Neural cell (in vitro differentiated cells): ENCODE measurements at regions not wholly inside any gene's neighbourhood (a gene's known extent, or its start where the extent isn't known, plus 50 kb on each side); places are given as distances from the start of the nearest gene placed in this dataset.

Experiments used
- H2AFZ ChIP-seq: fragments of 200-600, 300-800 bp; sonication (generic), shearing (Covaris generic); 2 replicates; pipeline ENCODE4 v1.6.0; 2014; ENCODE audit warnings: low read depth, mild to moderate bottlenecking, antibody characterized with exemption, low read length, moderate library complexity
- H3F3A ChIP-seq: fragments of 200-600 bp; shearing (Covaris generic); 2 replicates; pipeline ENCODE4 v1.6.1; 2016; ENCODE audit warnings: mild to moderate bottlenecking, moderate library complexity, mixed read lengths, antibody characterized with exemption, low read length; ENCODE audit not compliant: insufficient read depth, poor library complexity, severe bottlenecking
- H3K27ac ChIP-seq: fragments of 200-600, 300-800 bp; sonication (generic), shearing (Covaris generic); 2 replicates; pipeline ENCODE4 v1.5.1; 2014; ENCODE audit warnings: mild to moderate bottlenecking, low read length, moderate library complexity
- H3K27me3 ChIP-seq: fragments of 300-800, 200-600 bp; sonication (generic), shearing (Covaris generic); 2 replicates; pipeline ENCODE4 v1.6.0; 2014; ENCODE audit warnings: mild to moderate bottlenecking, low read depth, low read length, moderate library complexity; ENCODE audit not compliant: insufficient read depth
- H3K36me3 ChIP-seq: fragments of 300-800, 200-600 bp; sonication (generic), shearing (Covaris generic); 2 replicates; pipeline ENCODE4 v1.5.1; 2014; ENCODE audit warnings: mild to moderate bottlenecking, antibody characterized with exemption, low read length, moderate library complexity; ENCODE audit not compliant: insufficient read depth
- H3K4me2 ChIP-seq: fragments of 300-800, 200-600 bp; sonication (generic), shearing (Covaris generic); 2 replicates; pipeline ENCODE4 v1.6.0; 2014; ENCODE audit warnings: mild to moderate bottlenecking, low read length
- H3K4me3 ChIP-seq: fragments of 300-800, 200-600 bp; sonication (generic), shearing (Covaris generic); 2 replicates; pipeline ENCODE4 v1.5.1; 2014; ENCODE audit warnings: mild to moderate bottlenecking, low read length, moderate library complexity
- H3K79me2 ChIP-seq: fragments of 200-600 bp; shearing (Covaris generic); replicated peaks from 2 replicates; pipeline ENCODE4 v1.6.0; 2014; ENCODE audit warnings: mild to moderate bottlenecking, low read length, moderate library complexity; ENCODE audit not compliant: insufficient read depth
- H3K9ac ChIP-seq: fragments of 300-800, 200-600 bp; sonication (generic), shearing (Covaris generic); 2 replicates; pipeline ENCODE4 v1.6.1; 2016; ENCODE audit warnings: mild to moderate bottlenecking, low read length, mixed read lengths
- H3K9me2 ChIP-seq: fragments of 200-600 bp; shearing (Covaris generic); 2 replicates; pipeline ENCODE4 v1.6.1; 2016; ENCODE audit warnings: mild to moderate bottlenecking, low read length, mixed read lengths; ENCODE audit not compliant: insufficient read depth
- H3K9me3 ChIP-seq: fragments of 200-600, 300-800 bp; sonication (generic), shearing (Covaris generic); 2 replicates; pipeline ENCODE4 v1.6.1; 2016; ENCODE audit warnings: mild to moderate bottlenecking, mixed run types, low read length, moderate library complexity, mixed read lengths
- H4K20me1 ChIP-seq: fragments of 200-600 bp; shearing (Covaris generic); 2 replicates; pipeline ENCODE4 v1.6.1; 2016; ENCODE audit warnings: mild to moderate bottlenecking, mixed run types; ENCODE audit not compliant: insufficient read depth
- CTCF ChIP-seq: fragments of 450-650 bp; IDR thresholded peaks from 2 replicates; pipeline ENCODE4 v1.5.1; 2014; ENCODE audit warnings: antibody characterized with exemption, mild to moderate bottlenecking, moderate library complexity; ENCODE audit not compliant: poor library complexity, severe bottlenecking
- EP300 ChIP-seq: fragments of 450-650 bp; conservative IDR thresholded peaks from 2 replicates; pipeline ENCODE4 v1.6.1; 2014; ENCODE audit warnings: antibody characterized with exemption, mild to moderate bottlenecking, moderate library complexity; ENCODE audit not compliant: poor library complexity, severe bottlenecking
- EZH2 ChIP-seq: fragments of 200-600, 300-800 bp; shearing (Covaris generic), sonication (generic); IDR thresholded peaks from 2 replicates; pipeline ENCODE4 v1.6.1; 2014; ENCODE audit warnings: antibody characterized with exemption, low read length, borderline replicate concordance, mild to moderate bottlenecking; ENCODE audit not compliant: insufficient read depth, poor library complexity, severe bottlenecking
- MXI1 ChIP-seq: fragments of 450-650 bp; conservative IDR thresholded peaks from 2 replicates; pipeline ENCODE4 v1.6.1; 2014; ENCODE audit warnings: antibody characterized with exemption, mild to moderate bottlenecking; ENCODE audit not compliant: poor library complexity, severe bottlenecking
- POLR2AphosphoS5 ChIP-seq: IDR thresholded peaks from 2 replicates; pipeline ENCODE4 v1.6.1; 2012
- RAD21 ChIP-seq: fragments of 450-650 bp; conservative IDR thresholded peaks from 2 replicates; pipeline ENCODE4 v1.6.1; 2014; ENCODE audit warnings: antibody characterized with exemption, mild to moderate bottlenecking, moderate library complexity
- REST ChIP-seq: IDR thresholded peaks from 2 replicates; pipeline ENCODE4 v1.6.1; 2012; ENCODE audit warnings: borderline replicate concordance
- SMC3 ChIP-seq: fragments of 450-650 bp; conservative IDR thresholded peaks from 2 replicates; pipeline ENCODE4 v1.6.1; 2014; ENCODE audit warnings: antibody characterized with exemption, mild to moderate bottlenecking, moderate library complexity; ENCODE audit not compliant: poor library complexity
- TAF1 ChIP-seq: IDR thresholded peaks from 2 replicates; pipeline ENCODE4 v1.6.1; 2012; ENCODE audit warnings: low read depth

GRCh38 chr6:54737247-54737646, 109.3 kb upstream of the FAM83B start:
- Histone ChIP-seq H3K79me2 (no peaks in the 10 kb centered on the region), H3K9ac (no peak overlapping the region), H3K9me3 (peaks cover 6% of the 10 kb centered on the region), H3K36me3 (no peaks in the 10 kb centered on the region), H3K27me3 (no peaks in the 10 kb centered on the region), H3K4me2 (no peak overlapping the region), H2AFZ (no peak overlapping the region), H3K9me2 (no peaks in the 10 kb centered on the region), H3K27ac (no peak overlapping the region), H3K4me3 (no peak overlapping the region), H4K20me1 (no peaks in the 10 kb centered on the region), H3F3A (no peaks in the 10 kb centered on the region)
- TF ChIP-seq EP300: no peak
- TF ChIP-seq REST: no peak
- no peak for TF ChIP-seq MXI1
- no peak for TF ChIP-seq POLR2AphosphoS5
- TF ChIP-seq SMC3: no peak
- no peak for TF ChIP-seq CTCF
- TF ChIP-seq TAF1: no peak
- no peak for TF ChIP-seq RAD21
- no peak for TF ChIP-seq EZH2

GRCh38 chr6:54747955-54748354, 98.6 kb upstream of the FAM83B start:
- H3K27ac ChIP-seq: no peak overlapping the region
- no peak overlapping the region for H2AFZ ChIP-seq
- H3K36me3 ChIP-seq: no peaks in the 10 kb centered on the region
- no peak overlapping the region for H3K9ac ChIP-seq
- no peak overlapping the region for H3K4me2 ChIP-seq
- H3K9me3 ChIP-seq: no peaks in the 10 kb centered on the region
- no peaks in the 10 kb centered on the region for H3F3A ChIP-seq
- H3K27me3 ChIP-seq: no peaks in the 10 kb centered on the region
- H3K4me3 ChIP-seq: no peak overlapping the region
- no peaks in the 10 kb centered on the region for H3K79me2 ChIP-seq
- H4K20me1 ChIP-seq: no peaks in the 10 kb centered on the region
- no peaks in the 10 kb centered on the region for H3K9me2 ChIP-seq
- TF ChIP-seq POLR2AphosphoS5 (no peak), REST (no peak), RAD21 (no peak), CTCF (no peak), TAF1 (no peak), EP300 (no peak), SMC3 (no peak), MXI1 (no peak), EZH2 (no peak)
